ENCODE measurements at regions not wholly inside any gene's neighbourhood (a gene's known extent, or its start where the extent isn't known, plus 50 kb on each side); places are given as distances from the start of the nearest gene placed in this dataset.

DNA sequence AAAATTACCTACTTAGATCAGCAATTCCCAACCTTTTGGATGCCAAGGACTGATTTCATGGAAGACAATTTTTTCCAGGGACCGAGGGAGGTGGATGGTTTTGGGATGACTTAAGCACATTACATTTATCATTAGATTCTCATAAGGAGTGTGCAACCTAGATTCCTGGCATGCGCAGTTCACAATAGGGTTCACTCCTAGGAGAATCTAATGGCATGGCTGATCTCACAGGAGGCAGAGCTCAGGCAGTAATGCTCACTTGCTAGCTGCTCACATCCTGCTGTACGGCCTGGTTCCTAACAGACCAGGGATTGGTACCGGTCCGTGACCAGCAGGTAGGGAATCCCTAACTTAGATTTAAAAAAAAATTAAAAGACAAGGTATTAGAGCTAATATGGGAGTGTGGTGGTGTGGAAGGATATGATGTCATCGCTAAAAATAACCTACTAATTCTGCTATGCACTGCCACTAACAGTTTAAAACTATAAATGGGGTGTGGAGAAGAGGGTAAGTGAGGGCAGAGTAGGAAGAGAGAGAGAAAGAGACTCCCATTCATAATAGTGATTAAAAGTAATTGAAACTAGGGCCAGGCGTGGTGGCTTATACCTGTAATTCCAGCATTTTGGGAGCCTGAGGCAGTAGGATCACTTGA lies 282.7 kb downstream of the BAMBI start:
- TF ChIP-seq CTCF (IDR thresholded peaks at IDR 0.05), result no peak

DNA sequence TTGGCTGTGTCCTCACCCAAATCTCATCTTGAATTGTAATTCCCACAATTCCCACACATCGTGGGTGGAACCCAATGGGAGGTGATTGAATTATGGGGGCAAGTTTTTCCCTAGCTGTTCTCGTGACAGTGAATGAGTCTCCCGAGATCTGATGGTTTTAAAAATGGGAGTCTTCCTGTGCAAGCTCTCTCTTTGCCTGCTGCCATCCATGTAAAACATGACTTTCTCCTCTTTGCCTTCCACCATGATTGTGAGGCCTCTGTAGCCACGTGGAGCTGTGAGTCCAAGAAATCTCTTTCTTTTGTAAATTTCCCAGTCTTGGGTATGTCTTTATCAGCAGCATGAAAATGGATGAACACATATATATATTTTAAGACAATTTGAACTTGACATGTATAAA lies 285.4 kb downstream of the BAMBI start:
- Mint-ChIP-seq H3K9me3 (peaks cover 3% of the 10 kb centered on the region in 2 donors), H3K4me1 (no peaks in the 10 kb centered on the region), H3K27me3 (ENCODE audit: low read depth in 2 of 2) (peaks cover 0 to 6% of the 10 kb centered on the region in 2 donors), H3K4me3 (no peak overlapping the region), H3K27ac (no peak overlapping the region), H3K36me3 (no peaks in the 10 kb centered on the region)
- H3K4me3 ChIP-seq (ENCODE audit: low read length), result no peak overlapping the region
- no peaks in the 10 kb centered on the region for H3K36me3 ChIP-seq (ENCODE audit: control insufficient read depth, insufficient read depth, low read length)
- no peak for DNase-seq
- WGBS (ENCODE audit: insufficient coverage), result 68% methylated on average over 4 of the region's 4 CpGs
- H3K27ac ChIP-seq (ENCODE audit: low read length), result no peak overlapping the region
- H3K27me3 ChIP-seq (ENCODE audit: control insufficient read depth, insufficient read depth, low read length), result no peaks in the 10 kb centered on the region
- no peak for TF ChIP-seq CTCF (IDR thresholded peaks at IDR 0.05)
- no peaks in the 10 kb centered on the region for H3K4me1 ChIP-seq (ENCODE audit: control insufficient read depth, insufficient read depth, low read length)
- intact Hi-C loops (cut with micrococcal nuclease), result no loop called here
- no peak for ATAC-seq
- no peaks in the 10 kb centered on the region for H3K9me3 ChIP-seq (ENCODE audit: control insufficient read depth, insufficient read depth, low read length)

More for the DNA sequence above, 282.7 kb downstream of the BAMBI start:
- Histone ChIP-seq H3K4me1 (ENCODE audit: control insufficient read depth, insufficient read depth, low read length) (no peaks in the 10 kb centered on the region), H3K9me3 (ENCODE audit: control insufficient read depth, insufficient read depth, low read length) (no peaks in the 10 kb centered on the region), H3K27me3 (ENCODE audit: control insufficient read depth, insufficient read depth, low read length) (no peaks in the 10 kb centered on the region), H3K27ac (ENCODE audit: low read length) (no peak overlapping the region), H3K36me3 (ENCODE audit: control insufficient read depth, insufficient read depth, low read length) (no peaks in the 10 kb centered on the region), H3K4me3 (ENCODE audit: low read length) (no peak overlapping the region)
- ATAC-seq (no peak), DNase-seq (no peak)
- intact Hi-C loops (cut with micrococcal nuclease), result no loop called here
- Mint-ChIP-seq H3K36me3 (no peaks in the 10 kb centered on the region), H3K27me3 (ENCODE audit: low read depth in 2 of 2) (peaks cover 0 to 6% of the 10 kb centered on the region in 2 donors), H3K9me3 (peaks cover 3 to 6% of the 10 kb centered on the region in 2 donors), H3K4me3 (no peak overlapping the region), H3K4me1 (no peaks in the 10 kb centered on the region), H3K27ac (no peak overlapping the region)
- 96% methylated on average over 5 of the region's 7 CpGs for WGBS (ENCODE audit: insufficient coverage)

DNA sequence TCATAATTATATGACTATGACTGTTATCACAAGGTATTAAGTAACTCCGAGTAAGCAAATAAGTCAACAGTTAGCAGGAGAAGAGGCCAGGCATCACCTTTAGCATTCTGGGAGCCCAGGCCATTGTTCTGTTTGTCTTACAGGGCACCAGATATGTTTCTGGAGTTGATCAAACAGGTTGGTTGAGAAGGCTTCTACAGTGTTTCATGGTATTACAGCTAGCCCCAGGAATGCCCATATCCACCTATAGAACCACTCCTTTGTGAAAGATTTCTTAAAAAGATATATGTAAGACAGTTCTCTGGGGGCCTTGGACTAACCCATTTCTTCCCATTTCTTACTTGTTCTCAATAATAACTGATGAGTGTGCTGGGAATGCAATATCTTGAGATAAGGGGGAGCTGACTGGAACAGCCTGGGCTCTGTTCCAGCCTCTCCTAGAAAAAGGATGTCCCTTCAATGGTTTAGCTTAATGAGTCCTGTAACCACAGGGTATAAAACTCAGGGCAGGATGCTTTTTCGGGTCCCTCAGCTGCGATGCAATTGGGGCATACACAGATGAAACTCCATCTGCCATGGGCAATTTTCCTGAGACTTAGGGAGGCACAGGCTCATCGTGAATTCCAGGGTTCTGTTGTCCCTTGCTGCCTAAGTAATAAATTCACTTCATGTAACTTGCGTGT lies 286.4 kb downstream of the BAMBI start:
- intact Hi-C loops (cut with micrococcal nuclease), result no loop called here
- WGBS (ENCODE audit: insufficient coverage), result 93% methylated on average over 5 of the region's 5 CpGs
- Mint-ChIP-seq H3K27ac (no peak overlapping the region), H3K4me1 (no peaks in the 10 kb centered on the region), H3K4me3 (no peak overlapping the region), H3K9me3 (peaks cover under 1 to 1% of the 10 kb centered on the region in 2 donors), H3K36me3 (no peaks in the 10 kb centered on the region), H3K27me3 (ENCODE audit: low read depth in 2 of 2) (peaks cover 0 to 6% of the 10 kb centered on the region in 2 donors)
- Histone ChIP-seq H3K4me1 (ENCODE audit: control insufficient read depth, insufficient read depth, low read length) (no peaks in the 10 kb centered on the region), H3K27me3 (ENCODE audit: control insufficient read depth, insufficient read depth, low read length) (no peaks in the 10 kb centered on the region), H3K27ac (ENCODE audit: low read length) (no peak overlapping the region), H3K9me3 (ENCODE audit: control insufficient read depth, insufficient read depth, low read length) (no peaks in the 10 kb centered on the region), H3K36me3 (ENCODE audit: control insufficient read depth, insufficient read depth, low read length) (no peaks in the 10 kb centered on the region), H3K4me3 (ENCODE audit: low read length) (no peak overlapping the region)
- no peak for TF ChIP-seq CTCF (IDR thresholded peaks at IDR 0.05)
- no peak for ATAC-seq
- DNase-seq, result no peak

Data from natural killer cell (primary cell).